Glomerular visceral epithelial cell (primary cell): ENCODE measurements at regions not wholly inside any gene's neighbourhood (a gene's known extent, or its start where the extent isn't known, plus 50 kb on each side); places are given as distances from the start of the nearest gene placed in this dataset.
"Not testable (repeated sequence)": the region's sequence is repeated elsewhere in the genome, so short reads cannot be mapped to it uniquely, and the experiment has no call there.

Experiments used
- DNase-seq: peaks from one replicate; pipeline ENCODE4 v3.0.0-alpha.2; 2016; ENCODE audit errors: extremely low spot score

GRCh38 chr5:24264547-24264946 is 380.2 kb downstream of the CDH10 start:
- DNase-seq, result no peak

GRCh38 chr5:24265306-24265705 is 379.5 kb downstream of the CDH10 start:
- no peak for DNase-seq

- DNase-seq, result no peak
Observed at GRCh38 chr5:24268482-24269056, 376.2 kb downstream of the CDH10 start.

- not testable (repeated sequence) for DNase-seq
Observed at GRCh38 chr5:24271702-24272118, 373.1 kb downstream of the CDH10 start.

- no peak for DNase-seq
Observed at GRCh38 chr5:24272741-24273140, 372.0 kb downstream of the CDH10 start.

- DNase-seq, result no peak
Observed at GRCh38 chr5:24280215-24280614, 364.6 kb downstream of the CDH10 start.

GRCh38 chr5:24281818-24282217 is 363.0 kb downstream of the CDH10 start:
- no peak for DNase-seq

- DNase-seq, result no peak
Observed at GRCh38 chr5:24289582-24290335, 355.0 kb downstream of the CDH10 start.

GRCh38 chr5:24290536-24290935 is 354.2 kb downstream of the CDH10 start:
- no peak for DNase-seq

- DNase-seq, result no peak
Observed at GRCh38 chr5:24291916-24292315, 352.9 kb downstream of the CDH10 start.

- DNase-seq, result no peak
Observed at GRCh38 chr5:24294333-24294732, 350.4 kb downstream of the CDH10 start.

GRCh38 chr5:24314106-24314505 is 330.7 kb downstream of the CDH10 start:
- DNase-seq, result no peak

- DNase-seq, result no peak
Observed at GRCh38 chr5:24320643-24321042, 324.1 kb downstream of the CDH10 start.

GRCh38 chr5:24325306-24325832 is 319.4 kb downstream of the CDH10 start:
- no peak for DNase-seq

- DNase-seq, result no peak
Observed at GRCh38 chr5:24331531-24331930, 313.2 kb downstream of the CDH10 start.

- DNase-seq, result no peak
Observed at GRCh38 chr5:24347158-24347557, 297.6 kb downstream of the CDH10 start.

- DNase-seq, result no peak
Observed at GRCh38 chr5:24351285-24351684, 293.5 kb downstream of the CDH10 start.

GRCh38 chr5:24353016-24353415 is 291.8 kb downstream of the CDH10 start:
- no peak for DNase-seq

- DNase-seq, result no peak
Observed at GRCh38 chr5:24353611-24354010, 291.2 kb downstream of the CDH10 start.

- DNase-seq, result no peak
Observed at GRCh38 chr5:24363789-24364481, 280.8 kb downstream of the CDH10 start.

GRCh38 chr5:24364711-24365110 is 280.1 kb downstream of the CDH10 start:
- no peak for DNase-seq

GRCh38 chr5:24365406-24365805 is 279.4 kb downstream of the CDH10 start:
- no peak for DNase-seq

GRCh38 chr5:24367216-24367615 is 277.6 kb downstream of the CDH10 start:
- DNase-seq, result no peak
